ENCODE measurements at regions not wholly inside any gene's neighbourhood (a gene's known extent, or its start where the extent isn't known, plus 50 kb on each side); places are given as distances from the start of the nearest gene placed in this dataset.

DNA sequence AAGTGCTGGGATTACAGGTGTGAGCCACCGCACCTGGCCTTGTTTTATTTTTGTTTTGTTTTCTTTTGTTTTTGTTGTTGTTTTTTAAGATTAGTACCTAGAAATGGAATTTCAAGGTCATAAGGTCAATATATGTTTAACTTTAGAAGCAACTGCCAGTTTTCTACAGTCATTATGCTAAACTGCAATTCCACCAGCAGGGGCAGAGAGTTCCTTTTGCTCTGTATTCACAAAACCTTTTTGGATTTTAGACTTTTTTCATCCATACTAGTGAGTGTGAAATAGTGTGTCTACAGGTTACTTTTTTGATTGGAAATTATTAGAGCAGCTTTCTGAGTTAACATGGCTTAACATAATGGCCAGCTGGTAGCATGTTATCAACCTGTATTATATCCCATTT, 580.6 kb downstream of the TRIML1 start:
- TF ChIP-seq, protein P1, sequence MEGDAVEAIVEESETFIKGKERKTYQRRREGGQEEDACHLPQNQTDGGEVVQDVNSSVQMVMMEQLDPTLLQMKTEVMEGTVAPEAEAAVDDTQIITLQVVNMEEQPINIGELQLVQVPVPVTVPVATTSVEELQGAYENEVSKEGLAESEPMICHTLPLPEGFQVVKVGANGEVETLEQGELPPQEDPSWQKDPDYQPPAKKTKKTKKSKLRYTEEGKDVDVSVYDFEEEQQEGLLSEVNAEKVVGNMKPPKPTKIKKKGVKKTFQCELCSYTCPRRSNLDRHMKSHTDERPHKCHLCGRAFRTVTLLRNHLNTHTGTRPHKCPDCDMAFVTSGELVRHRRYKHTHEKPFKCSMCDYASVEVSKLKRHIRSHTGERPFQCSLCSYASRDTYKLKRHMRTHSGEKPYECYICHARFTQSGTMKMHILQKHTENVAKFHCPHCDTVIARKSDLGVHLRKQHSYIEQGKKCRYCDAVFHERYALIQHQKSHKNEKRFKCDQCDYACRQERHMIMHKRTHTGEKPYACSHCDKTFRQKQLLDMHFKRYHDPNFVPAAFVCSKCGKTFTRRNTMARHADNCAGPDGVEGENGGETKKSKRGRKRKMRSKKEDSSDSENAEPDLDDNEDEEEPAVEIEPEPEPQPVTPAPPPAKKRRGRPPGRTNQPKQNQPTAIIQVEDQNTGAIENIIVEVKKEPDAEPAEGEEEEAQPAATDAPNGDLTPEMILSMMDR (IDR thresholded peaks at IDR 0.05), result no peak
- TF ChIP-seq POLR2AphosphoS5 (IDR thresholded peaks at IDR 0.05; ENCODE audit: insufficient read depth in 1 of 2, low read depth in 1 of 2), result no peak
